Psoas muscle (tissue), 7 donors: ENCODE measurements at regions not wholly inside any gene's neighbourhood (a gene's known extent, or its start where the extent isn't known, plus 50 kb on each side); places are given as distances from the start of the nearest gene placed in this dataset.

Source experiments
- ATAC-seq, 4 donors: fragments of 200-7000 bp; cut with Tn5 transposase; one replicate each; pipeline ENCODE4 v1.9.1; 2020; ENCODE audit warnings: moderate library complexity in 3 of 4, mild to moderate bottlenecking in 2 of 4
- DNase-seq, 2 donors: peaks; one replicate each; pipeline ENCODE4 v3.0.0-alpha.2; 2020
- H3K27ac ChIP-seq: fragments of 200-600 bp; one replicate; pipeline ENCODE4 v1.8.0; 2022
- H3K27me3 ChIP-seq, 3 donors: fragments of 200-600 bp in 1 of 3; one replicate each; pipeline versions ENCODE4 v1.6.1 to v1.8.0; 2013 to 2022; ENCODE audit warnings: low read length in 2 of 3, mild to moderate bottlenecking in 2 of 3, moderate library complexity in 1 of 3; ENCODE audit not compliant: insufficient read depth in 3 of 3
- H3K36me3 ChIP-seq, 2 donors: fragments of 200-600 bp in 1 of 2; one replicate each; pipeline versions ENCODE4 v1.6.1 to v1.8.0; 2013 to 2022; ENCODE audit warnings: low read depth in 1 of 2, mild to moderate bottlenecking in 1 of 2, moderate library complexity in 1 of 2; ENCODE audit not compliant: insufficient read depth in 1 of 2
- H3K4me1 ChIP-seq: fragments of 200-600 bp; one replicate; pipeline ENCODE4 v1.8.0; 2022
- H3K4me3 ChIP-seq: fragments of 200-600 bp; one replicate; pipeline ENCODE4 v1.8.0; 2022; ENCODE audit warnings: mild to moderate bottlenecking
- H3K9me3 ChIP-seq: fragments of 200-600 bp; one replicate; pipeline ENCODE4 v1.8.0; 2022
- WGBS, 3 donors: extraction: QIAGEN DNeasy Blood & Tissue Kit; methylation state at CpG; one replicate each; pipeline versions ENCODE4 v1.1.6 to v1.1.7; 2013; 5-methylcytosine and 5-hydroxymethylcytosine counted together
- intact Hi-C, 2 donors: fragments of 100-400 bp; cut with DNase I; formaldehyde crosslinking; loops; one replicate each; pipeline versions ENCODE4 v1.11.0 to v1.14.2; 2022
- TF ChIP-seq, protein P1 (sequence below): fragments of 200-600 bp; IDR thresholded peaks from one replicate; pipeline ENCODE4 v1.8.0; 2022; ENCODE audit warnings: antibody characterized with exemption
- donor health status: healthy with polysubstance abuse.
- donor health status: DM: no; HTN: no; CAD: no; lungs with moderate emphysema.
- donor health status: Bipolar disorder and iron deficiency.
- donor health status: healthy.
- donor health status: DM: yes; HTN: yes; CAD: no.
- donor health status: DM: no; HTN: no; CAD: no.
- donor health status: DM: yes; HTN: yes; CAD: no.

DNA sequence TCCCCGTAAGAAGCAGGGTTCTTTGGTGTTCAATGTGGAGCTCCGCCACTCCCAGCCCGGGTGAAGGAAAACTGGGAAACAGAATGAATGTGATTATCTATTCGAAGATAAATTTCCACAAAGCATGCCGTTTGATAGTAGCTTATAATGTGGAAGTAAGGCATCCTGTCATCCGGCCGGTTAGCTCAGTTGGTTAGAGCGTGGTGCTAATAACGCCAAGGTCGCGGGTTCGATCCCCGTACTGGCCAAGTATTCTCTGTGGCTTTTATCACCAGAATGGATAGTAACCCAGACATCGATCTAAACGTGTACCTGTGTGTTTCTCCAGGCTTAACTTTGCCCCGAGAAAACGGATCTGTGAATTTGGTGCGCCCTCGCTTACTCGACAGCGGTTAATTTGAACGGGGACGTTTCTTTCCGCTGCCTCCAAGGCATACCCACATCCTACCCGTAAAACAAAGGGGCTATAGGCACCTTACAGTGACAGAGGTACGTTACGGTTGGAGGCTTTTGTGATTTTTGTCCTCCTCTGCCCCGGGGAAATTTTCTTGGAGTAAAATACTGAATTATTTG, 215.2 kb upstream of the ZNF184 start:
- peaks cover 0 to 44% (median 8%) of the 10 kb centered on the region in 3 donors for H3K27me3 ChIP-seq
- WGBS, 3 donors, result 1% methylated on average over 28 of the region's 28 CpGs
- ATAC-seq (peak; percentile 51 to 71 (median 58)), DNase-seq (peak; percentile 49 to 71)
- H3K27ac ChIP-seq, result no peak overlapping the region
- TF ChIP-seq, protein P1, sequence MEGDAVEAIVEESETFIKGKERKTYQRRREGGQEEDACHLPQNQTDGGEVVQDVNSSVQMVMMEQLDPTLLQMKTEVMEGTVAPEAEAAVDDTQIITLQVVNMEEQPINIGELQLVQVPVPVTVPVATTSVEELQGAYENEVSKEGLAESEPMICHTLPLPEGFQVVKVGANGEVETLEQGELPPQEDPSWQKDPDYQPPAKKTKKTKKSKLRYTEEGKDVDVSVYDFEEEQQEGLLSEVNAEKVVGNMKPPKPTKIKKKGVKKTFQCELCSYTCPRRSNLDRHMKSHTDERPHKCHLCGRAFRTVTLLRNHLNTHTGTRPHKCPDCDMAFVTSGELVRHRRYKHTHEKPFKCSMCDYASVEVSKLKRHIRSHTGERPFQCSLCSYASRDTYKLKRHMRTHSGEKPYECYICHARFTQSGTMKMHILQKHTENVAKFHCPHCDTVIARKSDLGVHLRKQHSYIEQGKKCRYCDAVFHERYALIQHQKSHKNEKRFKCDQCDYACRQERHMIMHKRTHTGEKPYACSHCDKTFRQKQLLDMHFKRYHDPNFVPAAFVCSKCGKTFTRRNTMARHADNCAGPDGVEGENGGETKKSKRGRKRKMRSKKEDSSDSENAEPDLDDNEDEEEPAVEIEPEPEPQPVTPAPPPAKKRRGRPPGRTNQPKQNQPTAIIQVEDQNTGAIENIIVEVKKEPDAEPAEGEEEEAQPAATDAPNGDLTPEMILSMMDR, result no peak
- no peaks in the 10 kb centered on the region for H3K36me3 ChIP-seq
- H3K4me3 ChIP-seq, result peak overlapping the region; percentile 50
- no peaks in the 10 kb centered on the region for H3K9me3 ChIP-seq
- intact Hi-C loops, result no loop called here
- no peaks in the 10 kb centered on the region for H3K4me1 ChIP-seq

DNA sequence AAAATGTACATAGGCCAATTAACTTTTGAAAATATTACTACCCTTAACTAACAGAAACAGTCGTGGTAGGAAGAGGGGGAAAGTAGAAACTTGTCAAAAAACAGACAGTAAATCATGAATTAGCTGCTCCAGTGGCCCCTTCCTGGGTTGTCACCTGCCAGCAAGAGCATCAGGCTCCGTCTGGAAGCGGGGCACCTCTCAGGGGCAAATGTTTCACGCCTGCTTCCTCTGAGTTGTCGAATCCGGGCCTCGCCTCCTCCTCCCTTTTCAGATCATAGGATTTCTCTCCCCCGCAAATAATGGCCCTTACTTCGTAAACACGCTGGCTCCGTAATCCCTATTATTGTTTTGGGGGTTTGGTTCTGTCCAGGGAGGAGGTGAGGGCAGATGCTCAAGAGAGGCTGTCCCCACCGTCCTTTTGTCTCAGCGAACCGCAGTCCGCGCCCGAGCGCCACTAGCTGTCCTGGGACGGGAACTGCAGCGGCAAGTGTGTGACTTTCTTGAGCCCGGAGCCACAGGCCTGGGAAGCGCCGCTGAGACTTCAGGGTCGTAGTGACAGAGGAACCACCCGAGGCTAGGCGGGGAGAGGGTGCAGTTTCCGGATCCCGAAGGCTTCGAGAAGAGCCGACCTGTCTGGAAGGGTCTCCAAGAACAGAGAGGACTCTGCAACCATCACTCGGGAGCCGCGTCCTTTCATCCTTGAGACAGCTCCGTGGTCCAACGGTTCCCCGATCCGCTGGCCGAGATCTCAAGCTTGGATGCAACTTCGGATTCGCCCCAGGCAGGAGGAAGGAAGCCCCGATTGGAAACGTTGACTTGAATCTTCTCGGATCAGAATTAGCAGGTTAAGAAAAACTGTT, 214.5 kb upstream of the ZNF184 start:
- no peaks in the 10 kb centered on the region for H3K36me3 ChIP-seq
- peaks cover 0 to 50% (median 11%) of the 10 kb centered on the region in 3 donors for H3K27me3 ChIP-seq
- no peak overlapping the region for H3K27ac ChIP-seq
- no peaks in the 10 kb centered on the region for H3K9me3 ChIP-seq
- H3K4me1 ChIP-seq, result no peaks in the 10 kb centered on the region
- TF ChIP-seq, protein P1, result no peak
- intact Hi-C loops, result no loop called here
- DNase-seq, result peak; percentile 43 to 71
- peak overlapping the region; percentile 50 for H3K4me3 ChIP-seq
- 2% methylated on average over 43 of the region's 43 CpGs for WGBS, 3 donors
- ATAC-seq, result peak in 2 of 4 donors; percentile 54 to 57

DNA sequence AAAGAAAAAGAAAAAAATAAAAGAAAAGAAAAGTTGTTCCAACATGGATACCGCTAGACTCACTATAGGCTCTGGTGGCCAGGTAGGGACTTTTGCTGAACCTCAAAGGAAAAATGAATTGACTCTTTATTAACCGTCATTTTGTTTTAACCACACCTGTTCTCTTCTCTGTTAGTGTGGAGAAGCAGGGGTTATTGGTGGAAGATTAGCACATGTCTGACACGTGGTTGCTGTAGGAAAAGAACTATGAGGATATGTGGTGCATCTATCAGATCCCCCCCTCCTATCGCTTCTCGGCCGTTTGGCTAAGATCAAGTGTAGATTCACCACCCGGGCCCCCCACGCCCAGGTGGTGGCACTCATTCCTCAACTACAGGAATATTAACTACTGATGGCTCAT, 212.4 kb upstream of the ZNF184 start:
- WGBS, 3 donors, result 67 to 76% (median 69%) methylated on average over 8 of the region's 8 CpGs
- H3K9me3 ChIP-seq, result no peaks in the 10 kb centered on the region
- intact Hi-C loops, result no loop called here
- H3K4me3 ChIP-seq, result no peak overlapping the region
- peaks cover 4 to 54% (median 13%) of the 10 kb centered on the region in 3 donors for H3K27me3 ChIP-seq
- no peaks in the 10 kb centered on the region for H3K4me1 ChIP-seq
- ATAC-seq (no peak), DNase-seq (no peak)
- H3K36me3 ChIP-seq, result no peaks in the 10 kb centered on the region
- TF ChIP-seq, protein P1, result no peak
- H3K27ac ChIP-seq, result no peak overlapping the region

DNA sequence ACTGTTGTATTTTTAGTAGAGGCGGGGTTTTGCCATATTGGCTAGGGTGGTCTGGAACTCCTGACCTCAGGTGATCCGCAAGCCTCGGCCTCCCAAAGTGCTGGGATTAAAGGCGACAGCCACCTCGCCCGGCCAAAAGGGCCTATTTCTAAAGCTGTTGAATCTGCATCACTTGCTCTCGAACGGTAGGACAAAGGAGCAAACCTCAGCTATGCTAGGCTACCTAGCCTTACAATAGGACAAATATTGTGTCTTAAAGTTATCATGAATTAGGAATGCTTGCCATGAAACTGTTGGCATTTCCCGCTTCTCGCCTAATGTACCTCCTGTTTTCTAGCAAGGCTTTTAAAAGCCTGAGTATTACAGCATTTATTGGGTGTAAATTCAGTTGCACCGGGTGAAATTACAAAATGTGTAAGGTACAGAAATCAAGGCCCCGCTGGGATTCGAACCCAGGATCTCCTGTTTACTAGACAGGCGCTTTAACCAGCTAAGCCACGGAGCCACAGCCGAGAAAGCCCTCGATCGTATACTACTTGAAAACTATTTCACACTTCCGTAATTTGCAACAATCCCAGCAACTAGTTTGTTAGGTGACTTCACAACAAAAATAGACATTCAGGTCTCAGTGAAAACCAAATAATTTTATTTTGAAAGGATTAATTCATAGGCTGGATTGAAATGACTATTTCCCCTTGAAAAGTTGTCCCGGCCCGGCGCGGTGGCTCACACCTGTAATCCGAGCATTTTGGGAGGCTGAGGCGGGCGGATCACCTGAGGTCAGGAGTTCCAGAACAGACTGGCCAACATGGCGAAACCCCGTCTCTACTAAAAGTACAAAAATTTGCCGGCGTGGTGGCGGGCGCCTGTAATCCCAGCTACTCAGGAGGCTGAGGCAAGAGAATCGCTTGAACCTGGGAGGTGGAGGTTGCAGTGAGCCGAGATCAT, 211.6 kb upstream of the ZNF184 start:
- Histone ChIP-seq H3K9me3 (no peaks in the 10 kb centered on the region), H3K4me3 (no peak overlapping the region), H3K4me1 (no peaks in the 10 kb centered on the region), H3K27ac (no peak overlapping the region), H3K36me3 (no peaks in the 10 kb centered on the region), H3K27me3 (peaks cover 4 to 54% (median 18%) of the 10 kb centered on the region in 3 donors)
- no peak for ATAC-seq
- DNase-seq, result no peak
- 32 to 42% (median 35%) methylated on average over 34 of the region's 34 CpGs for WGBS, 3 donors
- intact Hi-C loops, result no loop called here
- TF ChIP-seq, protein P1, result no peak
